Astrocyte (in vitro differentiated cells and primary cell): ENCODE measurements at regions not wholly inside any gene's neighbourhood (a gene's known extent, or its start where the extent isn't known, plus 50 kb on each side); places are given as distances from the start of the nearest gene placed in this dataset.

ENCODE experiments used
- DNase-seq: peaks from one replicate; pipeline ENCODE4 v3.0.0-alpha.2; 2010; ENCODE audit warnings: low read depth
- FAIRE-seq: peaks from 2 replicates; lab custom pipeline; 2011; peaks lifted over from hg19 to GRCh38; lab: Jason Lieb, UNC
- H2AFZ ChIP-seq: 2 replicates; pipeline ENCODE4 v1.6.0; 2012; ENCODE audit warnings: low read depth, low read length, inconsistent platforms
- H3K27ac ChIP-seq: 2 replicates; pipeline ENCODE4 v1.5.1; 2011; ENCODE audit warnings: low read depth, low read length, inconsistent platforms
- H3K27me3 ChIP-seq: 2 replicates; pipeline ENCODE4 v1.6.0; 2011; ENCODE audit warnings: low read length, inconsistent platforms; ENCODE audit not compliant: insufficient read depth
- H3K36me3 ChIP-seq: 2 replicates; pipeline ENCODE4 v1.5.1; 2011; ENCODE audit warnings: low read length, inconsistent platforms; ENCODE audit not compliant: insufficient read depth
- H3K4me1 ChIP-seq: 2 replicates; pipeline ENCODE4 v1.5.1; 2011; ENCODE audit warnings: low read length, inconsistent platforms; ENCODE audit not compliant: insufficient read depth
- H3K4me2 ChIP-seq: 2 replicates; pipeline ENCODE4 v1.6.0; 2012; ENCODE audit warnings: low read length, inconsistent platforms
- H3K4me3 ChIP-seq: 2 replicates; pipeline ENCODE4 v1.5.1; 2011; ENCODE audit warnings: low read depth, mild to moderate bottlenecking, low read length, inconsistent platforms; ENCODE audit not compliant: insufficient read depth
- H3K79me2 ChIP-seq: 2 replicates; pipeline ENCODE4 v1.6.0; 2012; ENCODE audit warnings: mild to moderate bottlenecking, low read length, inconsistent platforms; ENCODE audit not compliant: insufficient read depth
- H3K9ac ChIP-seq: 2 replicates; pipeline ENCODE4 v1.6.0; 2012; ENCODE audit warnings: mild to moderate bottlenecking, low read length, inconsistent platforms
- H3K9me3 ChIP-seq: 2 replicates; pipeline ENCODE4 v1.5.1; 2012; ENCODE audit warnings: low read depth, mild to moderate bottlenecking, low read length, inconsistent platforms; ENCODE audit not compliant: insufficient read depth
- H4K20me1 ChIP-seq: 2 replicates; pipeline ENCODE4 v1.6.0; 2012; ENCODE audit warnings: low read length, inconsistent platforms; ENCODE audit not compliant: insufficient read depth
- H3K27ac Mint-ChIP-seq: one replicate; pipeline ENCODE4 v1.8.0; 2021; ENCODE audit warnings: mild to moderate bottlenecking, mixed read lengths; ENCODE audit not compliant: unreplicated experiment
- H3K27me3 Mint-ChIP-seq: one replicate; pipeline ENCODE4 v1.8.0; 2021; ENCODE audit warnings: low read depth, mixed read lengths; ENCODE audit not compliant: unreplicated experiment
- H3K36me3 Mint-ChIP-seq: one replicate; pipeline ENCODE4 v1.8.0; 2021; ENCODE audit warnings: low read depth, mixed read lengths; ENCODE audit not compliant: unreplicated experiment
- H3K4me1 Mint-ChIP-seq: one replicate; pipeline ENCODE4 v1.8.0; 2021; ENCODE audit warnings: low read depth, mixed read lengths; ENCODE audit not compliant: unreplicated experiment
- H3K4me3 Mint-ChIP-seq: one replicate; pipeline ENCODE4 v1.8.0; 2021; ENCODE audit warnings: mild to moderate bottlenecking, moderate library complexity, mixed read lengths; ENCODE audit not compliant: unreplicated experiment
- H3K9me3 Mint-ChIP-seq: one replicate; pipeline ENCODE4 v1.8.0; 2021; ENCODE audit warnings: mild to moderate bottlenecking, mixed read lengths; ENCODE audit not compliant: unreplicated experiment
- EZH2 ChIP-seq: IDR thresholded peaks from 2 replicates; pipeline ENCODE4 v1.6.1; 2012; ENCODE audit warnings: mild to moderate bottlenecking, low read length, inconsistent platforms; ENCODE audit not compliant: insufficient read depth
- TF ChIP-seq, protein P1 (sequence below): IDR thresholded peaks from 2 replicates; pipeline ENCODE4 v1.5.1; 2011; ENCODE audit warnings: low read depth, mild to moderate bottlenecking, inconsistent platforms, low read length, moderate library complexity; ENCODE audit not compliant: insufficient read depth

DNA sequence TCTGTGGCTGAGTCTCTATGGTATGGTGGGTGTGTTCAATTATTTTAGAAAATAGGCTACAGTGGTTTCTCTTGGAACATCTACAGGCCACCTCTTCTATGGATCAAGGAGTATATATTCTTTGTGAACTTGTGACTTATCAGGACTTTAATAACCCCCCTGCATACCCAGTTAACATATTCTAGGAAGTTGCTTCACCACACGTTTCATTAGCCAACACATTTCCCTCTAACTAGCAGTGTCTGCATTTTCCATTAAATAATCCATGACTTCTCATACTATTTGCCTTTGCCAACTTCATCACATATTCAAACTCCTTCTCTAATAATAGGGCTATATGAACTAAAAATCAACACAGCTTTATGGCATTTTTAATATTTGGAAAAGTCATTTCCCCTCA, 187.6 kb upstream of the ARL4C start:
- peaks cover 30% of the 10 kb centered on the region for H3K4me1 ChIP-seq
- no peak overlapping the region for H3K9ac ChIP-seq
- no peak for FAIRE-seq
- H3K27ac ChIP-seq: no peak overlapping the region
- H3K27me3 Mint-ChIP-seq: no peaks in the 10 kb centered on the region
- H3K36me3 Mint-ChIP-seq: no peaks in the 10 kb centered on the region
- TF ChIP-seq, protein P1, sequence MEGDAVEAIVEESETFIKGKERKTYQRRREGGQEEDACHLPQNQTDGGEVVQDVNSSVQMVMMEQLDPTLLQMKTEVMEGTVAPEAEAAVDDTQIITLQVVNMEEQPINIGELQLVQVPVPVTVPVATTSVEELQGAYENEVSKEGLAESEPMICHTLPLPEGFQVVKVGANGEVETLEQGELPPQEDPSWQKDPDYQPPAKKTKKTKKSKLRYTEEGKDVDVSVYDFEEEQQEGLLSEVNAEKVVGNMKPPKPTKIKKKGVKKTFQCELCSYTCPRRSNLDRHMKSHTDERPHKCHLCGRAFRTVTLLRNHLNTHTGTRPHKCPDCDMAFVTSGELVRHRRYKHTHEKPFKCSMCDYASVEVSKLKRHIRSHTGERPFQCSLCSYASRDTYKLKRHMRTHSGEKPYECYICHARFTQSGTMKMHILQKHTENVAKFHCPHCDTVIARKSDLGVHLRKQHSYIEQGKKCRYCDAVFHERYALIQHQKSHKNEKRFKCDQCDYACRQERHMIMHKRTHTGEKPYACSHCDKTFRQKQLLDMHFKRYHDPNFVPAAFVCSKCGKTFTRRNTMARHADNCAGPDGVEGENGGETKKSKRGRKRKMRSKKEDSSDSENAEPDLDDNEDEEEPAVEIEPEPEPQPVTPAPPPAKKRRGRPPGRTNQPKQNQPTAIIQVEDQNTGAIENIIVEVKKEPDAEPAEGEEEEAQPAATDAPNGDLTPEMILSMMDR: no peak
- H3K36me3 ChIP-seq: no peaks in the 10 kb centered on the region
- H3K27me3 ChIP-seq: no peaks in the 10 kb centered on the region
- H3K27ac Mint-ChIP-seq: peak overlapping the region; percentile 54
- H3K9me3 Mint-ChIP-seq: no peaks in the 10 kb centered on the region
- H3K4me2 ChIP-seq: no peak overlapping the region
- no peak for DNase-seq
- H2AFZ ChIP-seq: no peak overlapping the region
- no peak overlapping the region for H3K4me3 ChIP-seq
- H3K79me2 ChIP-seq: no peaks in the 10 kb centered on the region
- no peaks in the 10 kb centered on the region for H4K20me1 ChIP-seq
- H3K9me3 ChIP-seq: peaks cover 5% of the 10 kb centered on the region
- peaks cover 41% of the 10 kb centered on the region for H3K4me1 Mint-ChIP-seq
- peak overlapping the region; percentile 62 for H3K4me3 Mint-ChIP-seq

DNA sequence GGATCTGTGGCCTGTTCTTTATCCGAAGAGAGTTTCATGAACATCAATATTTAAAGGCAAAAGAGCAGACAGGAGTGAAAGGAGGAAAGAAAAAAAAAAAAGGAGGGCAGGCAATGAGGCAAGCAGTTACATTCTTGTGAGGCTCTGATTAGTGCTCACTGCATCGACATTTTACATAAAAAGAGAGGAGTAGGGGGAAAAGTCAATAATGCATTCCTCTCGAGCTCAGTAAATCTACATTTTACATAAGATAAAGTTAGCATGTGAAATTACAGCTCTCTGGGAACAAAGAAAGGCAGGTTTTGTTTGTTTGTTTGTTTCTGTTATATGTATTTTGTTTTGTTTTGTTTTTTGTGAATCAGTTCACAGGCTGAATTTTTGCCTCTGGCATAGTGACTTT, 187.1 kb upstream of the ARL4C start:
- DNase-seq (no peak), FAIRE-seq (no peak)
- Histone ChIP-seq H3K9me3 (peaks cover 5% of the 10 kb centered on the region), H3K27ac (no peak overlapping the region), H3K4me2 (no peak overlapping the region), H3K4me1 (peaks cover 35% of the 10 kb centered on the region), H3K79me2 (no peaks in the 10 kb centered on the region), H3K27me3 (no peaks in the 10 kb centered on the region), H3K36me3 (no peaks in the 10 kb centered on the region), H3K9ac (peak overlapping the region; percentile 14), H2AFZ (no peak overlapping the region), H4K20me1 (no peaks in the 10 kb centered on the region), H3K4me3 (no peak overlapping the region)
- Mint-ChIP-seq H3K4me1 (peaks cover 41% of the 10 kb centered on the region), H3K27me3 (no peaks in the 10 kb centered on the region), H3K4me3 (peak overlapping the region; percentile 62), H3K27ac (peak overlapping the region; percentile 54), H3K36me3 (no peaks in the 10 kb centered on the region), H3K9me3 (no peaks in the 10 kb centered on the region)
- TF ChIP-seq EZH2: no peak
- TF ChIP-seq, protein P1: no peak

DNA sequence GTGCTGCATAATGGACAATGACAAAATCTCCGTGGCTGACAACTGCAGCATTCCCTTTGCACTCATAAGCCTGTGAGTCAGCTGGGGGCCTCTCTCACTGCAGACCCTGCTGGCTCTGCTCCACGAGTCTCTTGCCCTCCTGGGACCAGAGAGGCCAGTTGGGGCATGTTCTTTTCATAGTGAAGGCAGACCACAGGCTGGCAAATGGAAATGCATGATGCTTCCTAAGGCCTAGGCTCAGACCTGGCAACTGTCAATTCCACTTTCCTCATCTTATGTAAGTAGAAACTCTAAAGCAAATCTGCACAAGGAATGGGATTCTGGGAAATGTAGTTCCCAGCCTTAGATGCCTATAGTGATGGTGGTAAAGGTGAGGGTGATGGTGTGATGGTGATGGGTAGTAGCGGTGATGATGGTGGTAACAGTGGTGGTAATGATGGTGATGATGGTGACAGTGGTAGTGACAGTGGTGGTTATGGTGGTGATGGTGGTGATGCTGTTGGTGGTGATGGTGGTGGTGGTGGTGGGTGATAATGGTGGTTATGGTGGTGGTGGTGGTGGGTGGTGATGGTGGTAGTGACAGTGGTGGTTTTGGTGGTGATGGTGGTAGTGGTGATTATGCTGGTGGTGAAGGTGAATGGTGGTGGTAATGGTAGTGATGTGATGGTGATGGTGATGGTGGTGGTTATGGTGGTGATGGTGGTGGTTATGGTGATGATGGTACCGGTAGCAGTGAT, 185.8 kb upstream of the ARL4C start:
- FAIRE-seq (peak; percentile 77), DNase-seq (peak; percentile 63)
- Histone ChIP-seq H3K4me2 (peak overlapping the region; percentile 18), H3K9me3 (peaks cover under 1% of the 10 kb centered on the region), H3K36me3 (no peaks in the 10 kb centered on the region), H3K9ac (no peak overlapping the region), H3K27me3 (no peaks in the 10 kb centered on the region), H4K20me1 (no peaks in the 10 kb centered on the region), H3K4me3 (no peak overlapping the region), H3K27ac (peak overlapping the region; percentile 35), H2AFZ (peak overlapping the region; percentile 3), H3K79me2 (no peaks in the 10 kb centered on the region), H3K4me1 (peaks cover 47% of the 10 kb centered on the region)
- Mint-ChIP-seq H3K36me3 (no peaks in the 10 kb centered on the region), H3K27me3 (no peaks in the 10 kb centered on the region), H3K9me3 (no peaks in the 10 kb centered on the region), H3K27ac (peak overlapping the region; percentile 62), H3K4me1 (peaks cover 46% of the 10 kb centered on the region), H3K4me3 (peak overlapping the region; percentile 62)
- TF ChIP-seq, protein P1: no peak
- no peak for TF ChIP-seq EZH2
